ENCODE measurements at regions not wholly inside any gene's neighbourhood (a gene's known extent, or its start where the extent isn't known, plus 50 kb on each side); places are given as distances from the start of the nearest gene placed in this dataset.
"Not testable (repeated sequence)": the region's sequence is repeated elsewhere in the genome, so short reads cannot be mapped to it uniquely, and the experiment has no call there.

GRCh38 chr18:71374294-71375000 lies 1085.6 kb downstream of the SOCS6 start:
- peak; percentile 1 for DNase-seq (ENCODE audit: low read depth, low spot score)
- no peaks in the 10 kb centered on the region for H3K9me3 ChIP-seq (ENCODE audit: insufficient read depth, low read length)
- H3K27me3 ChIP-seq (ENCODE audit: insufficient read depth, insufficient read length): no peaks in the 10 kb centered on the region
- no peak overlapping the region for H3K9ac ChIP-seq (ENCODE audit: insufficient read length, low read depth)
- no peaks in the 10 kb centered on the region for H3K4me1 ChIP-seq (ENCODE audit: insufficient read depth, insufficient read length)
- no peak overlapping the region for H3K4me3 ChIP-seq (ENCODE audit: insufficient read length, low read depth)
- H3K36me3 ChIP-seq (ENCODE audit: insufficient read depth, insufficient read length, low read length): no peaks in the 10 kb centered on the region
- TF ChIP-seq SUZ12 (IDR thresholded peaks at IDR 0.05; ENCODE audit: extremely low read depth, insufficient read depth, insufficient read length) (no peak), YY1 (IDR thresholded peaks at IDR 0.05; ENCODE audit: insufficient read depth, insufficient read length) (no peak), ZNF274 (IDR thresholded peaks at IDR 0.05; ENCODE audit: low read depth, low read length) (no peak)

DNA sequence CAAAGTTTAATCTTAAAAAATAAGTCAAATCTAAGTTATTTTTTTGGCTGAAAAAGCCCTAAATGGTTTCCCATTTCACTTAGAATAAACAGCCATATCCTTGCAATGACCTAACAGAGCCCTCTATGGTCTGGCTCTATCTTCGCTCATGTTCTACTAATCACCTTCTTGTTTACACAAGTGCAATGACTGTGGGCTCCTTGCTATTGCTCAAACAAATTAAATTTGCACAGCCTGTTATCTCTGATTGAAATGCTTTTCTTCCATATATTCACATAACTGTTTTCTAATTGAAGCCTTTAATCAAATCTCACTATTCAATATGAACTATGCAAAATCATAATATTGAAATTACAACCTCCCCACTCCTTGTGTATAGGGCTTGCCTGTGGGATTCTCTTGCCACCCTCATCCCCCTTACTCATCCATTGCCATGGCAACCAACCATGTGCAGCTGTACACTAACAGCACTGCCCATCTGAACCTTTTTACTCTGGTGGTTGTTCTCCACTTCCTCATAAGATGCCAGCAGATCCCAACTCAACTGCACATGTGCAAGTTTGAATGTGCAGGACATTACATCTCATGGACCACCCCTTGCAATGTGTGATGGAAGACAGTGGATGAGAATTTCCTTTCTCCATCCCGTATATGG lies 1083.2 kb downstream of the SOCS6 start:
- H3K9ac ChIP-seq (ENCODE audit: insufficient read length, low read depth): no peak overlapping the region
- TF ChIP-seq YY1 (IDR thresholded peaks at IDR 0.05; ENCODE audit: insufficient read depth, insufficient read length): no peak
- TF ChIP-seq SUZ12 (IDR thresholded peaks at IDR 0.05; ENCODE audit: extremely low read depth, insufficient read depth, insufficient read length): no peak
- no peak for TF ChIP-seq ZNF274 (IDR thresholded peaks at IDR 0.05; ENCODE audit: low read depth, low read length)
- no peak overlapping the region for H3K4me3 ChIP-seq (ENCODE audit: insufficient read length, low read depth)
- H3K9me3 ChIP-seq (ENCODE audit: insufficient read depth, low read length): no peaks in the 10 kb centered on the region
- no peak for DNase-seq (ENCODE audit: low read depth, low spot score)
- no peaks in the 10 kb centered on the region for H3K4me1 ChIP-seq (ENCODE audit: insufficient read depth, insufficient read length)
- no peaks in the 10 kb centered on the region for H3K36me3 ChIP-seq (ENCODE audit: insufficient read depth, insufficient read length, low read length)
- no peaks in the 10 kb centered on the region for H3K27me3 ChIP-seq (ENCODE audit: insufficient read depth, insufficient read length)

DNA sequence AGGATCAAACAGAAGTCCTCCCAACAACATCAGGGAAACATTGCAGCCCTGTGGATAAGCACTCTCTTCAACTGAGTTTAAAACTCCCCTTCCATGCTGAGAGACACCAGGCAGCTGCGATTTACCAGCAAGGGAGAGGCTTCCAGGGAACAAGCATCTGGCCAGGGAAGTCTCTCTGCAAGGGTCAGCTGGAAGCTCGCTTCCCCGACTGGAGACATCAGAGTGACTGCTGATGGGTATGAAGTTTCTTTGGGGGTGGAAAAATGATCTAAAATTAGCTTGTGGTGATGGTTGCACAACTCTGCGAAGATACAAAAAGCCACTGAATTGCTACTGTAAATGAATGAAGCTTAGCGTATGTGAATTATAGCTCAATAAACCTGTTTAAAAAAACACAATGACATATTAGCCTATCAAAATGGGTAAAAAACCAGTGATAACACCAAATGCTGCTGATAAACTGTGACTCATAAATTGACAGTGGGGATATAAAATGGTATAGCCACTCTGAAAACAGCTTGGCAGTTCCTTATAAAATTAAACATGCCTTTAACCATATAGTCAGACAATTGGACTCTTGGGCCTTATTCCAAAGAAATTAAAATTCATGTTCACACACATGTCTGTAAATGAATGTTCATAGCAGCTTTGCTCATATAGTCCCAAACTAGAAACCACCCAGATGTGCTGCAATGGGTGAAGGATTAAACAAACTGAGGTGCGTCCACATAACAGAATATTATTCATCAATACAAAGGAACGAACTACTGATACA lies 1082.0 kb downstream of the SOCS6 start:
- Histone ChIP-seq H3K27me3 (ENCODE audit: insufficient read depth, insufficient read length) (no peaks in the 10 kb centered on the region), H3K36me3 (ENCODE audit: insufficient read depth, insufficient read length, low read length) (no peaks in the 10 kb centered on the region), H3K9ac (ENCODE audit: insufficient read length, low read depth) (no peak overlapping the region), H3K4me1 (ENCODE audit: insufficient read depth, insufficient read length) (no peaks in the 10 kb centered on the region), H3K4me3 (ENCODE audit: insufficient read length, low read depth) (no peak overlapping the region), H3K9me3 (ENCODE audit: insufficient read depth, low read length) (no peaks in the 10 kb centered on the region)
- no peak for TF ChIP-seq YY1 (IDR thresholded peaks at IDR 0.05; ENCODE audit: insufficient read depth, insufficient read length)
- TF ChIP-seq SUZ12 (IDR thresholded peaks at IDR 0.05; ENCODE audit: extremely low read depth, insufficient read depth, insufficient read length): no peak
- TF ChIP-seq ZNF274 (IDR thresholded peaks at IDR 0.05; ENCODE audit: low read depth, low read length): no peak
- DNase-seq (ENCODE audit: low read depth, low spot score): no peak

GRCh38 chr18:71370095-71370494 lies 1081.2 kb downstream of the SOCS6 start:
- Histone ChIP-seq H3K4me3 (ENCODE audit: insufficient read length, low read depth) (no peak overlapping the region), H3K36me3 (ENCODE audit: insufficient read depth, insufficient read length, low read length) (no peaks in the 10 kb centered on the region), H3K4me1 (ENCODE audit: insufficient read depth, insufficient read length) (no peaks in the 10 kb centered on the region), H3K27me3 (ENCODE audit: insufficient read depth, insufficient read length) (no peaks in the 10 kb centered on the region), H3K9ac (ENCODE audit: insufficient read length, low read depth) (no peak overlapping the region), H3K9me3 (ENCODE audit: insufficient read depth, low read length) (no peaks in the 10 kb centered on the region)
- TF ChIP-seq YY1 (IDR thresholded peaks at IDR 0.05; ENCODE audit: insufficient read depth, insufficient read length) (no peak), SUZ12 (IDR thresholded peaks at IDR 0.05; ENCODE audit: extremely low read depth, insufficient read depth, insufficient read length) (no peak), ZNF274 (IDR thresholded peaks at IDR 0.05; ENCODE audit: low read depth, low read length) (no peak)
- no peak for DNase-seq (ENCODE audit: low read depth, low spot score)

DNA sequence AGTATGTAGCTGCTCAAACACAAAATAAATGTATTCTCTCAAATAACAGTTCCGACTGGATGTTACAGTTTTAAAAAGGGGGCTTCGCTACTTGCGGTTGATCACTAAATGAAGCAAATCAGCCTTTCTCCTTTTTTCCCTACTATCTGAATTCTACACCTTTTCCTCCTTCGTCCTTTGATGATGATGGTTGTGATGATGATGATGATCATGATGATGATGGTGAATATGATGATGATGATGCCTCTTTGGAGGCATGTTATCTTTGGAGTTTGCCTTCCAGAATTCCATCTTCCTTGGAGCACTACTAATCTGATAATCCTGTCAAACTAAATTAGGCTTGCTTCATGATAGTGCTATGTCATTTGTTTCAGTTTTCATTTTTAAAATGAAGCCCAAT lies 1073.3 kb downstream of the SOCS6 start:
- no peak overlapping the region for H3K4me3 ChIP-seq (ENCODE audit: insufficient read length, low read depth)
- H3K9ac ChIP-seq (ENCODE audit: insufficient read length, low read depth): no peak overlapping the region
- no peaks in the 10 kb centered on the region for H3K36me3 ChIP-seq (ENCODE audit: insufficient read depth, insufficient read length, low read length)
- no peaks in the 10 kb centered on the region for H3K9me3 ChIP-seq (ENCODE audit: insufficient read depth, low read length)
- no peaks in the 10 kb centered on the region for H3K4me1 ChIP-seq (ENCODE audit: insufficient read depth, insufficient read length)
- DNase-seq (ENCODE audit: low read depth, low spot score): no peak
- no peaks in the 10 kb centered on the region for H3K27me3 ChIP-seq (ENCODE audit: insufficient read depth, insufficient read length)
- TF ChIP-seq ZNF274 (IDR thresholded peaks at IDR 0.05; ENCODE audit: low read depth, low read length) (no peak), YY1 (IDR thresholded peaks at IDR 0.05; ENCODE audit: insufficient read depth, insufficient read length) (no peak), SUZ12 (IDR thresholded peaks at IDR 0.05; ENCODE audit: extremely low read depth, insufficient read depth, insufficient read length) (no peak)

- not testable (repeated sequence) for H3K4me3 ChIP-seq (ENCODE audit: insufficient read length, low read depth); H3K9me3 ChIP-seq (ENCODE audit: insufficient read depth, low read length); H3K36me3 ChIP-seq (ENCODE audit: insufficient read depth, insufficient read length, low read length)
Observed at GRCh38 chr18:71355599-71355998, 1066.8 kb downstream of the SOCS6 start.

GRCh38 chr18:71352618-71353017 lies 1063.8 kb downstream of the SOCS6 start:
- H3K9ac ChIP-seq (ENCODE audit: insufficient read length, low read depth): no peak overlapping the region
- DNase-seq (ENCODE audit: low read depth, low spot score): no peak
- no peaks in the 10 kb centered on the region for H3K4me1 ChIP-seq (ENCODE audit: insufficient read depth, insufficient read length)
- no peak overlapping the region for H3K4me3 ChIP-seq (ENCODE audit: insufficient read length, low read depth)
- H3K9me3 ChIP-seq (ENCODE audit: insufficient read depth, low read length): no peaks in the 10 kb centered on the region
- H3K36me3 ChIP-seq (ENCODE audit: insufficient read depth, insufficient read length, low read length): no peaks in the 10 kb centered on the region
- no peaks in the 10 kb centered on the region for H3K27me3 ChIP-seq (ENCODE audit: insufficient read depth, insufficient read length)
- no peak for TF ChIP-seq YY1 (IDR thresholded peaks at IDR 0.05; ENCODE audit: insufficient read depth, insufficient read length)
- TF ChIP-seq ZNF274 (IDR thresholded peaks at IDR 0.05; ENCODE audit: low read depth, low read length): no peak
- no peak for TF ChIP-seq SUZ12 (IDR thresholded peaks at IDR 0.05; ENCODE audit: extremely low read depth, insufficient read depth, insufficient read length)

More at GRCh38 chr18:71355599-71355998, 1066.8 kb downstream of the SOCS6 start:
- not testable (repeated sequence) for H3K9ac ChIP-seq (ENCODE audit: insufficient read length, low read depth); H3K4me1 ChIP-seq (ENCODE audit: insufficient read depth, insufficient read length); DNase-seq (ENCODE audit: low read depth, low spot score); H3K27me3 ChIP-seq (ENCODE audit: insufficient read depth, insufficient read length)
